Fibroblast of villous mesenchyme (primary cell): ENCODE measurements at regions not wholly inside any gene's neighbourhood (a gene's known extent, or its start where the extent isn't known, plus 50 kb on each side); places are given as distances from the start of the nearest gene placed in this dataset.

Experiments used
- DNase-seq: peaks from one replicate; pipeline ENCODE4 v3.0.0-alpha.2; 2010; ENCODE audit warnings: low read depth
- H3K4me3 ChIP-seq: 2 replicates; pipeline ENCODE4 v1.5.1; 2011; ENCODE audit warnings: low read depth, mild to moderate bottlenecking, low read length
- TF ChIP-seq, protein P1 (sequence below): IDR thresholded peaks from 2 replicates; pipeline ENCODE4 v1.5.1; 2012; ENCODE audit warnings: low read depth, mild to moderate bottlenecking, low read length; ENCODE audit not compliant: insufficient read depth

DNA sequence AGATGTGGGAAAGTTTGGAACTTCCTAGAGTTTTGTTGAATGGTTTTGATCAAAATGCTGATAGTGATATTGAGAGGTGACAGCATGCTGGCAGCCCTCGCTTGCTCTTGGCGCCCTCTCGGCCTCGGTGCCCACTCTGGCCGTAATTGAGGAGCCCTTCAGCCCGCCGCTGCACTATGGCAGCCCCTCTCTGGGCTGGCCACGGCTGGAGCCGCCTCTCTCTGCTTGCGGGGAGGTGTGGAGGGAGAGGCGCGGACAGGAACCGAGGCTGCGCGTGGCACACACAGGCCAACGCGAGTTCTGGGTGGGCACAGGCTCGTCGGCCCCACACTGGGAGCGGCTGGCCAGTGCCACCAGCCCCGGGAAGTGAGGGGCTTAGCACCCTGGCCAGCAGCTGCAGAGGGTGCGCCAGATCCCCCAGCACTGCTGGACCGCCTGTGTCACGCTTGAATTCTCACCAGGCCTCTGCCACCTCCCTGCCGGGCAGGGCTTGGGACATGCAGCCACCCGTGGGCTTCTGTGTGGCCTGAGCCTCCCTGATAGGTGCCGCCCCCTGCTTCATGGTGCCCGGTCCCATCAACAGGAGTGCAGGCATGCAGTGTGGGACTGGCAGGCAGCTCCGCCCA lies 488.5 kb downstream of the CYLC2 start:
- no peak for DNase-seq
- H3K4me3 ChIP-seq, result no peak overlapping the region
- TF ChIP-seq, protein P1, sequence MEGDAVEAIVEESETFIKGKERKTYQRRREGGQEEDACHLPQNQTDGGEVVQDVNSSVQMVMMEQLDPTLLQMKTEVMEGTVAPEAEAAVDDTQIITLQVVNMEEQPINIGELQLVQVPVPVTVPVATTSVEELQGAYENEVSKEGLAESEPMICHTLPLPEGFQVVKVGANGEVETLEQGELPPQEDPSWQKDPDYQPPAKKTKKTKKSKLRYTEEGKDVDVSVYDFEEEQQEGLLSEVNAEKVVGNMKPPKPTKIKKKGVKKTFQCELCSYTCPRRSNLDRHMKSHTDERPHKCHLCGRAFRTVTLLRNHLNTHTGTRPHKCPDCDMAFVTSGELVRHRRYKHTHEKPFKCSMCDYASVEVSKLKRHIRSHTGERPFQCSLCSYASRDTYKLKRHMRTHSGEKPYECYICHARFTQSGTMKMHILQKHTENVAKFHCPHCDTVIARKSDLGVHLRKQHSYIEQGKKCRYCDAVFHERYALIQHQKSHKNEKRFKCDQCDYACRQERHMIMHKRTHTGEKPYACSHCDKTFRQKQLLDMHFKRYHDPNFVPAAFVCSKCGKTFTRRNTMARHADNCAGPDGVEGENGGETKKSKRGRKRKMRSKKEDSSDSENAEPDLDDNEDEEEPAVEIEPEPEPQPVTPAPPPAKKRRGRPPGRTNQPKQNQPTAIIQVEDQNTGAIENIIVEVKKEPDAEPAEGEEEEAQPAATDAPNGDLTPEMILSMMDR, result no peak

GRCh38 chr9:103485138-103485537 lies 490.0 kb downstream of the CYLC2 start:
- DNase-seq, result no peak
- H3K4me3 ChIP-seq, result no peak overlapping the region
- TF ChIP-seq, protein P1, result no peak

GRCh38 chr9:103514767-103515166 lies 519.6 kb downstream of the CYLC2 start:
- no peak overlapping the region for H3K4me3 ChIP-seq
- TF ChIP-seq, protein P1, result no peak
- no peak for DNase-seq

GRCh38 chr9:103522409-103522808 lies 527.3 kb downstream of the CYLC2 start:
- DNase-seq, result no peak
- H3K4me3 ChIP-seq, result no peak overlapping the region

GRCh38 chr9:103530934-103531333 lies 535.8 kb downstream of the CYLC2 start:
- no peak overlapping the region for H3K4me3 ChIP-seq
- DNase-seq, result no peak
- TF ChIP-seq, protein P1, result no peak

More at GRCh38 chr9:103522409-103522808, 527.3 kb downstream of the CYLC2 start:
- TF ChIP-seq, protein P1, result no peak

GRCh38 chr9:103533318-103533717 lies 538.2 kb downstream of the CYLC2 start:
- TF ChIP-seq, protein P1, result no peak
- DNase-seq, result no peak
- no peak overlapping the region for H3K4me3 ChIP-seq

DNA sequence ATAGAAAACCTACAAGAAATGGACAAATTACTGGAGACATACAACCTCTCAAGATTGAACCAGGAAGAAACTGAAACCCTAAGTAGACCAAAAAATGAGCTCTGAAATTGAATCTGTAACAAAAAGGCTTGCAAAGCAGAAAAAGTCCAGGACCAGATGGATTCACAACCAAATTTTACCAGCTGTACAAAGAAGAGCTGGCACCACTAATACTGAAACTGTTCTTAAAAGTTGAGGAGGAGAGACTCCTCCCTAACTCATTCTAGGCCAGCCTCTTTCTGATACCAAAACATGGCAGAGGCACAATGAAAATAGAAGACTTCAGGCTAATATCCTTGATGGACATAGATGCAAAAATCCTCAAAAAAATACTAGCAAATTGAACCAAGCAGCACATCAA lies 542.3 kb downstream of the CYLC2 start:
- no peak for DNase-seq
- TF ChIP-seq, protein P1, result no peak
- no peak overlapping the region for H3K4me3 ChIP-seq
